CD4-positive, alpha-beta T cell treated with Interferon gamma for 1 hour (primary cell): ENCODE measurements at regions not wholly inside any gene's neighbourhood (a gene's known extent, or its start where the extent isn't known, plus 50 kb on each side); places are given as distances from the start of the nearest gene placed in this dataset.

ENCODE experiments used
- DNase-seq: peaks from one replicate; pipeline ENCODE4 v3.0.0-alpha.2; 2020

DNA sequence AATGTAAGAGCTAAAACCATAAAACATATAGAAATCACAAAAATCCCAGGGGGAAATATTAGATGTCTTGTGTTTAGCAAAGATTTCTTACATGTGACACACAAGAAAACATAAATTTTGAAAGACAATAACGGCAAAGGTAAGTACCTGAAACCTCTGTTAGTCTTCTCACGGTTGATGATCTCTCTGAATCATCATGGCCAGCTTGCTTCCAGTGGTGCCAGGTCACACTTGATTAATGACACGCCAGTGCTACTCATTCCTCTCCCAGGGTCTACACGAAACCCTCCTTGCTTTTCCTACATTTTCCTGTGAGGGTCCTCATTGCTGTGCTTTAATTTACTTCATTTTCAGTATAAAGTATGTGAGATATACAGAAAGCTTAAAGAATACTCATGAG is 114.4 kb upstream of the PARP11 start:
- DNase-seq: no peak

DNA sequence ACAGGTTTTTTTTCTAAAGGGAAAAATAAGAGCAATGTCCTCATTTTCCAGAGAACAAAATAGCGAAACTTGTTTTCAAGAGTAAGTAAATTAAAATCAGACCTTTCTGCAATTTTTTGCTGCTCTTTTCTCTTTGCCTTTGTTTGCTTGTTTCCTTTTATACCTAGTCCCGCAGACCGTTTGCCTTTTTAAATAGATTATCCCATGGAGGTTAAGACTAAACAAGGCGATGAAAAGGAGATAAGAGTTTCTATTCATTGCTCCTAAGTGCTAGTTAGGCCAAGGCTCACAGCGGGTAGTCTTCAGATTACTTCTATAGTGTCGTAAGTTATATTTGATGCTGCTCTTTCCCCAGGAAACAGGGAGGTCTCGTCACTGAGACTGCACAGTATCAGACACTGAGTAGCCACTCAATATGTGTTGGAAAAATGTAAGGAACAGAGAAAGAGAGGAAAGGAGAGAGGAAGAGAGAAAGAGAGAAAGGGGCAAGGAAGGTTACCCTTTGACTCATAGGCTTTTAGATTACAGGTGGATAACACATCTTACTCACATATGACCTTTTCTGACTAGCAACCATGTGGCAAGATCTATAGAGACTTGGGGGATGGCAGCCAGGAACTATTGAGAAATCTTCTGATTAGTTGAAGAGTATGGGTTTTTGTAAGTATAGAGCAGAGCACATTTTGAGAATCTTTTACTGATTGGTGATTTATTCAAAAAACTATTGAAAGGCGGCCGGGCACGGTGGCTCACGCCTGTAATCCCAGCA is 107.5 kb upstream of the PARP11 start:
- no peak for DNase-seq

DNA sequence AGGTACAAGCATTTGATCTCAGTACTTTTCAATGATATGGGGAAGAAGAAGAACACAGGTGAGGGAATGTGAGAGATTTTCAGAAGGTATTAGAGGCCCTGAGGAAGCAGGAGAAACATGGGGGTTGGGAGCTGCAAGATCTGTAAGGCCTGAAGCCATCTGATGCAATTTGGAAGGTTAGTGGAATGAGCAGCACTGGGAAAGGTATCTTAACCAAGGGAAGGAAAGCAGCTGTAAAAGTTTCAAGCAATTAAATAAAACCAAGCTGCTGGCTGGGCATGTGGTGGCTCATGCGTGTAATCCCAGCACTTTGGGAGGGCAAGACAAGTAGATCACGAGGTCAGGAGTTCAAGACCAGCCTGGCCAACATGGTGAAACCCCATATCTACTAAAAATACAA is 104.4 kb upstream of the PARP11 start:
- DNase-seq: no peak

DNA sequence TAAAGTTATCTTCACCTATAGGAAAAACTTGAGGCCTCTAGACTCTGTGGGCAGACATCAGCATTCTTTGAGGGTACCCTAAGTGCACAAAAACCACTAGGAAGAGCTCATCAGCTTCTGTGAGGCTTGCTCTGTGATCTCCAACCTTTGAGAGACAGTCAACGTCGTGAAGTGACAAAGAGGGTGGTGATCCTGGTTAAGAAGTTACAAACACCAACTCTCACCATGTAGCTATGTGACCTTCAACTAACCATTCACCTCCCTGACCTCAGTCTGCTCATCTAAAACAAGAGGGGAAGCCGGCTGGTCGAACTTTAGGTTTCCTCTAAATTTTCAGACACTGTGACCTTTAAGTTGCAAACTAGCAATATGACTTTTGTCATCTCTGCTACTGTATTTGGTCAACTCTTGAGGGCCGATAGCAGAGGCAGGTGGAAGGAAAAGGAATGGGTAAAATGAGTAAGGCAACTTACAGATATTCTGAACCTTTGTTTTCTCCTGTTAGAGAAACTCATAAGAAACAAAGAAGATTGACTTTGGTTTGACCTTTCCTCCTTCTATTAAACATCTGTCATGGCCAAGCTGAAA is 103.2 kb upstream of the PARP11 start:
- no peak for DNase-seq

DNA sequence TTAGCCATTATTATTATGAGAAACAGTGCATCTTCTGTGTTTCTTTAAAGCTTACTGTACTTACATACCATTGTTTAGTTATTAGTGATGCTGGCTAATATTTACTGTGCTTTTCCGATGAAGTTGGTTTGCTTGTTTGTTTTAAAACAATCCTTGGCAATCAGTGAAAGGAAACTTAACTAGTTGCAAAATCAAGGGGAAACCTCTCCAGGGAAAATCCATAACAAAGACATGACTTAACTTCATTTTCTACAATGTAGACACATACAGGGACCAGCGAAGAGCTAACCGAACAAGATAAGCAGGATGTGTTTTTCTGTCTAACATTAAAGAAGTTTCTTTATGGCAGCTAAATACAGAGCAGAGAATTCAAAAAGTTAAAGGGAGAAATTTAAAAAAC is 102.5 kb upstream of the PARP11 start:
- DNase-seq: no peak

DNA sequence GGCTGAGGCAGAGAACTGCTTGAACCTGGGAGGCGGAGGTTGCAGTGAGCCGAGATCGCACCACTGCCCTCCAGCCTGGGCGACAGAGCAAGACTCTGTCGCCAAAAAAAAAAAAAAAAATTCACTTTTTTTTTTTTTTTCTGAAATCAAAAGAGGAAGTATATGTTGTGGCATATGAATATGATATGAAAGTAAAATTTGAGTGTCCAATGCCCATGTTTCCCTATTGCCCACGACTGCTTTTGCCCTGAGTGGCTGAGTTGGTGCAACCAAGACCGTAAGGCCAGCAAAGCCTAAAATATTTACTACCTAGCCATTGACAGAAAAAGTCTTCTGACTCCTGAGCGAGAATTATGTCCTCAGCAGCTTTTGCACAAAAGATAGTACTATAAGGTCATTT is 101.7 kb upstream of the PARP11 start:
- DNase-seq: no peak

DNA sequence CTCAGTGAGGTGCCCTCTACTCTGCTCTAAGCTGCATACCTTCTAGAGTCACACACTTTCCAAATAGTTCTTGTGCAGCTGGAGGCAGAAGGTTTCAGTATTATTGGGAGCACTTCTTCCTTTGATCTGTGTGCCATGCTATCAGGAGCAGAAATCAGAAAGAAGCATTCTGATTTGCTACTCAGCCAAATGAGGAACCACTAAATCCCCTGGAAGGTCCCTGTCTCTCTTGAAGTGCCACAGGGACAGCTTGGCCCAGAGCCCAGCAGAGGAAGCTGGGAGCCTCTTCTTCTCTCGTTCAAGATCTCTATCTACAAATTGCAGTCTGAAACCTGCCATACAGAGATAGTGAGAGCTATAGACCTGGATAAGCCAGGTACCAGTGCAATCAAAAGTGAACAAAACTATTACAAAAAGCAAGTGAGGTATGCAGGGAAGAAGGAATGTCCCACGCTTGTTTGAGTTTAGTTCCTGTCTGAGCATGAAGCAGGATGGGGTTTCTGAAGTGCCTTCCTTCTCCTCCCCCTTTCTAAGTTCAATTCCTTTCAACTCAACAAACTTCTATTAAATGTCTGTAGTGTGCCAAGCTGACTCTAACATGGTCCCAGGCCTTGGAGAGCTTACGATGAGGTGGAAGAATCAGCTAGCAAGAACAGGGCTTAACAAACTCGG is 100.9 kb upstream of the PARP11 start:
- DNase-seq: no peak

DNA sequence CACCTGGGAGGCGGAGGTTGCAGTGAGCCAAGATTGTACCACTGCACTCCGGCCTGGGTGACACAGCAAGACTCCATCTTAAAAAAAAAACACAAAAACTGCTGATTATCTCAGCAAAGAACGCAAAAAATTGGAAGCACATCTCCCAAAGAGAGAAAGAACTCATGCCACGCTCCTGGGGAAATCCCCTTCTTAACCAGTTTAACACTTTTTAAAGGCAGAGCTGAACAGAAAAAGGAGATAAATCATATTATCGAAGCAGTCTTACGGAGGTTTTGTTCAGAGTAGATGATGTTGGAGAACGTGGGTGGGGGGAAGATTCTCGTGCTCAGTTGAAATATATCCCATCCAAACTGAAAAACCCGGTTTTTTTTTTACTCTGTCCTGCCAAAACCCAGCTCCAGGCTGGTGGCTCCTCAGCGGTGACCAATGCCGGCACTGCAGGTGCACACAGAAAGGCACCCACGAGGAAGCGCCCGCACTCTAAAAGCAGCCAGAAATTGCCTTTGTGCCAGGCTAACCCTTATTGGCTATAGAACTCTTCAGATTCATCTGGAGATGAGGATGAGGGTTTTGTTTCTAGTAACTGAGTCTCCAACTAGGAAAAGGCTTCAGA is 100.2 kb upstream of the PARP11 start:
- DNase-seq: no peak

DNA sequence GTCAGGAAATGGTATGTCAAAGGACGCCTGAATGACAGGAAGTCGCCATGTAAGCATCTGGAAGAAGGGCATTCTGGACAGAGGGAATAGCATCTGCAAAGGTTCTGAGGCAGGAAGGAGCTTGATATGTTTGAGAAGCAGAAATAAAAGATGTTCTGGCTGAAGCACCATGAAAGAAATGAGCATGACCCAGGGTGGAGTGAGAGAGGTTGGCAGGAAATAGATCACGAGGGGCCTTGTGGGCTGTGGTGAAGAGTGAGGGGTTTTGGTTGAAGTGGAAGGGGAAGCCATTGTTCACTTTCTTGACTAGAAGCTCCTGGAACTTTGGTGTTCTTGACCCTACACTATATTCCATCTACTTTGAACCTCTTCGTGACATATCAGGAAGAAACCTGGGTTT is 99.4 kb upstream of the PARP11 start:
- DNase-seq: peak; percentile 15

DNA sequence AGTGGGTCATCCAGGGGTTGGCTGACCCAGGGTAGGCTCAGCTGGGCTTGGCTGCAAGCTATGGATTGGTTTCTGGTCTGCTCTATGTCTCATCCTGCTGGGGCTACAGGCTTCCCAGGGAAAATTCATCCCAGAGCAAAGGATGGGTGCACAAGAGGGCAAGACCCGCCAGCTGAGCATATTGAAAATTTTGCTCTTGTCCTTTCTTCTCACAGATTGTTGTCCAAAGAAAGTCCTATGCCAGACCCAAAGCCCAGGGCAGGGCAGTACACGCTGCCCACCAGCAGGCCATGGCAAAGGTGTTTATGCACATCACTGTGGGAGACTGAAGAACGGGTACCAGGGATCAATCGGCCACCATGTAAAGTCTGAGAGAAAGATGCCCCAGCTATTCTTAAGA is 95.3 kb upstream of the PARP11 start:
- DNase-seq: no peak

DNA sequence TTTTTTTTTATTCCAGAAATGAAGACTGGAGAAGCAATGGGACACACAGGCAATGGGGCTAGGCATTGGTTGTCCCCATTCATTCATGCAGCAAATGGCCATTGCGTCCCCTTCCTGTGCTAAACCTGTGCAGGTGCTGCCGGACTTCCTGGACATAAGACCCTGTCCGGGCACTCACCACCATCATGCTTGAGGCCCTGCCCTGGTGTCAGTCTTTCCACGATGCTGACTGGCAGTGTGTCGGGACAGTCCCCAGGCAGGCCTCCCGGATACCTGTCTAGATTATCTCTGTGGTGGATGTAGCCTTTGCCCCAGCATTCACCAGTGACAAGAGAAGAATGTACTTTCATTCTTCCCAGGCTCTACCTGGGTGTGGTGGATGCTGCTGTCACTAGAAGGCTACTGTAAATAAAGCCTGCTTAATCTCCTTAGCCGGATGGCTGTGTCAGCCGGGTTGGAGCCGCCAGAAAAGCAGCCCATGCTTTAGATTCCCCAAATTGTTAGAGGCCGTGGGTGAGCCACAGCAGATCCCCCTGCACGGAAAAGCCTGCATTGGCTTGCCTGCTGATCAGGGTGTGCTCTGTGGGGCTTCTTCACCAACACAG is 94.5 kb upstream of the PARP11 start:
- DNase-seq: no peak

DNA sequence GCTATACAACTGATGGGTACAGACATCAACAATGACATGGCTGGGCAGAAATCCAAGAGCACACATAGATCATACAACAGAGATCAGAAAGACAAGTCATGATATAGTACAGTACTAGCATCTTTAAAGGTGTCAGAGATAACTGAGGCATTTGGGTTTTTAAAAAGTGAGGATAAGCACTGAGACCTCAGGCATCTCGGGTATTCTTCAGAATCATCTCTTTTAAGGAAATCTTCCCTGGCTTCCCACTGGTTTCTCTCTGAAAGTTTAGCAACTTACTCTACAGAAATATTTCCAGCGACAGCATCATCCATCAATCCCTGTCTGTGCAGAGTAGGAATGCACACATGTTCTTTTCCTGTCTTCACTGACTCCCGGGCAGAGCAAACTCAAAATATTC is 93.2 kb upstream of the PARP11 start:
- DNase-seq: no peak

DNA sequence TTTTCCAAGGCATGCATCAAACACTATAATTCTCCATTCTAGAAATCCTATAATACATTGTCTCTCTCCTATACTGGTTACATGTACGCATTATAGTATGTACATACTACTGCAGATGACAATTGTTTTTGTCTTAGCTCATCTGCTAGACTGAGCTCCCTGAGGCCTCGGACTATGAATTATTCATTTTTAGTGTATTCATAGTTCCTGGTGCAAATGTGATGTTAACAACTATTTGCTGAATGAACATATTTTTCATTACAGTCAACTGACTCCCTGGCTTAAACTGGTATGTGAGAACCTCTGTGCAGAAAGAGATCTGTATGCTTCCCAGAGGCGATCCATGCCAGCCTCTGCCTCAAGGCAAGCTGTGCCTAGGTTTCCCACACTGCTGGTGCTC is 91.8 kb upstream of the PARP11 start:
- no peak for DNase-seq

DNA sequence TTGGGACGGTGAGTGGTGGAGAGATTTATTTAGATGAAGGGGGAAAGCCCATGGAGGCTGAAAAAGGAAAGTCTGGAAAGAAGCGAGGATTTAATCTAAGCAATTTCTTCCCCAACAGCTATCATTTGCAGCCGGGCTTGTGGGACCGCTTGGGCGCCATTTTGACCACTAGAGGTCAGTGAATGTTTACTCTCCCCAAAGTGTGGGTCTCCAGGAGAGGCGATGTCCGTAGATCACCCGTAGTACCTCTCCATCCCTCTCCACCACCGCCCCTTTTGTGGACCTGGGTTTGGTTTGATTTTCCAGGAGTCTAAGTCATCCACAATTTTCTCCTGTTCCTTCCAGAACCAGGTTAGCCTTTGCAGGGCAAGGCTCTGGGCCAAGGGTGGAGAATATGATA is 91.2 kb upstream of the PARP11 start:
- no peak for DNase-seq

DNA sequence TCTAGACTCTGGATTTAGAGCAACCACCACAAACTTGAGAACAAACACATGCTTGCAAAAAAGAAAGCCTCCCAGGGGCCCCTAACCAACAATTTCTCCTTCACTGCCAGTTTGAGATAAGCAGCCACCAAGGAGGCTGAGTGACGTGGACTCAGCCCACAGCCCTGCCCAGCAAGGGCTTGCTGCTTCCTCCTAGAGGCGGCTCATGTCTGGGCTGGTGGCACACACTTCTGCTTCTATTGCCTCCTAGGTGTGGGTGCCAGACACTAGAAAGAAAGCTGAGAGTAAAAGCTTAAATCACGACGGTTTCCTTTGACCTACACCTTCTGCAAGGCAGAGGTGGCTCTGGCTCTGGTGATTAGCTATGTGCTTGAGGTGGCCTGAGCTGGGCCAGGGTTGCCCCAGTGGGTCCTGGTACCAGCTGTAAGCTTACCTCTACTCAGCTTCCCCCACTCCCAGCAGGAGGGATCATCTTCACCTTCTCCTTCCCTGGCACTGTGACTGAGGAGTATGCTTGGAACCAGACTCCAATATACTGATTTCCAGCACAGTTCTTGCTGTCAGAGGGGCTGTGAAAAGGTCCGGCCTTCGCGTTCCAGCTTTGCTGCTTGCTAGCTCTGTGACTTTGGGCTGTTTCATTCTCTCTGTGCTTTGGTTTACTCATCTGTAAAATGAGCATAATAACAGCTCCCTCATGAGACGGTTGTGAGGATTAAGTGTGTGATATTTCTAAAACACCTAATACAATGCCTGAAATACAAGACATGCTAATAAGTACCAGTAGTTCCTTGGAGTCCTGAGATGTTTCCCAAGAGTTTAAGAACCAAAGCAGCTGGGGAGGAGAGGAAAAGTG is 89.7 kb upstream of the PARP11 start:
- DNase-seq: peak; percentile 87

DNA sequence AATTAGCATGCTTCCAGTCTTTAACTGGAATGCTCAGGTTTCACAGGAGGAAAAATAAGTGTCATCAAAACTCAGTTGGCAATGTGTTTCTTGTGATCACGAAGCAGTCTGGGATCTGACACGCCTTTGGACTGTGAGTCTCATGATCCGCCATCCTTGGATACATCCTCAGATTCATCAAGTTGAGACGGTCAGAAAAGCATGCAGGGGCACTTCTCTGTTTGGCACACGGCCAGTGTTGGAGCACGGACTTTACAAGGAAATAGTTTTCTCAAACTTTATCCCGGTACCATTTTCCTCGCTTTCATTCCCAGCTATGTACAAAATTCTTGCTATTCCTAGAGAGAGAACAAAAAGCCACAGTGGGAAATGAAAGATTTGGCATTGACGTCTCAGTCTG is 88.4 kb upstream of the PARP11 start:
- DNase-seq: no peak

DNA sequence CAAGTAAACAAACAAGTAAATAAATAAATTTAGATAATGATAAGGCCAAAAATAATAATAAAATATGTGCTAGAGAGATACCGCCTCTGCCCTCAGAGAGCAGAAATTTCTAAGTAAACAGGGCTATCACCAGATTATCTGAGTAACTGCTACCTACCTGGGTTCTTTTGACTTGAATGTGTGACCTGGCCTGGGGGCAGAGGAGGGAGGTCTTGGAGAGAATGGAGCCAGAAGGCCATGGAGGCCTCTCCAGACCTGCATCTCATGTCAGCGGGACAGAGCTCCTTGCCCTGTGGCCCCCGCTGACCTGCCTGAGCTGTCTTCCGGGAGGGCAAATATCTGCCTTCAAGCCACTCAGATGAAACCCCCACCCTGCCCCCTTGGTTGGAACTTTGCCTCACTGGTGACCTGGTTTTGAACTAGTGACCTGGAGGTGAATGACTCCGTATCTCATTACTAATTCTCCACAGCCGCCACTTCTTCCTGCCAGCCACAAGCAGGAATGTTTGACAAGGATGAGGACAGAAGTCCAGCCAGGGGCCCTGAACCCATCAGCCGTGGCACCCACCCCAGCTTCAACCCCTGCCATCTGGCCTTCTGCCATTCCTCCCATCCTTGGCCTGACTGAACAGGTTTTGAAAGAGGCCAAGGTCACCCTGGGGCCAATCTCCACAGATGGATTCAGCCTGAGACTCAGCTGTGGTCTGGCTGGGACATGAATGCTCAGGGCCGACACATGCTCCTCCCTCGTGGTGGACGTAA is 86.8 kb upstream of the PARP11 start:
- no peak for DNase-seq

DNA sequence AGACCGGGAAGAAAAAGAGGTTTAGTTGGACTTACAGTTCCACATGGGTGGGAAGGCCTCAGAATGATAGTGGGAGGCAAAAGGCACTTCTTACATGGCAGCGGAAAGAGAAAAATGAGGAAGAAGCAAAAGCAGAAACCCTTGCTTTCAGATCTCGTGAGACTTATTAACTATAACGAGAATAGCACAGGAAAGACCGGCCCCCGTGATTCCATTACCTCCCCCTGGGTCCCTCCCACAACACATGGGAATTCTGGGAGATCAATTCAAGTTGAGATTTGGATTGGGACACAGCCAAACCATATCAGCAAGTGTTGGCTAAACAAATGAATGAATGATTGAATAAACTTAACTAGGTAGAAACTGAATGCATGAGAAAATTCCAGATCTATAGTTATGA is 85.3 kb upstream of the PARP11 start:
- no peak for DNase-seq

DNA sequence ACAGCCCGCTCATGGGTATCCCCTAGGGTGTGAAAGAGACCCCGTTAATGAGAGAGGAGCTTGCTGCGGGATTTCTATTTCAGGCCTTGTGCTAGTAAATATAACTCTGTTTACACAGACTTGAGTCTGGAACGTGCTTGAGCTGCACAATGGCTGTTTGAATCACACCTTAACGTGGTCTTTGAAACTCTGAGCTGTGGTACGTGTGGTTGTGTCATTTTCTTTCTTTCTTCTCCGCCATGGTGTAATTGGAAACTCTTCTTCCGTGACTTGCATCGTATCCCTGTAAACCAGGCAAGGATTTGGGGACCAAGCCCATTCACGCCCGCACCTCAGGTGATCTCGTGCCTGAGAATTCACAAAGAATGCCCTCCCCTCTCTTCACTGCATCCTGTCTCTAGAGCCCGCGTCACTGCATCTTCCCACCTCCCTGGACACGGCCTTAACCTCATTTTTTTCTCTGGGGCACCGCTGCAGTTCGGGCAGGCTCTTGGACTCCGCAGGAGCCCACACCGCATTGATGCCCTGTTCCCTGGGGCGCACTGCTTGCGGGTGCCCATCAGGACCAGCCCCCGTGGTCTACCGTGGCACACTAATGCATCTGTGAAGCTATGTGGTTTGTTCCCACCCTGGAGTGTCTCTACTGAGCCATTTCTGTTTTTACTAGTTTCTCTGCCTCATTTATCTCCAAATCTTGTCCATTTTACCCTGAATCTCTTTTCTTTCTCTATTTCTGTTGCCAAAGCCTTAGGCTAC is 78.4 kb upstream of the PARP11 start:
- no peak for DNase-seq

DNA sequence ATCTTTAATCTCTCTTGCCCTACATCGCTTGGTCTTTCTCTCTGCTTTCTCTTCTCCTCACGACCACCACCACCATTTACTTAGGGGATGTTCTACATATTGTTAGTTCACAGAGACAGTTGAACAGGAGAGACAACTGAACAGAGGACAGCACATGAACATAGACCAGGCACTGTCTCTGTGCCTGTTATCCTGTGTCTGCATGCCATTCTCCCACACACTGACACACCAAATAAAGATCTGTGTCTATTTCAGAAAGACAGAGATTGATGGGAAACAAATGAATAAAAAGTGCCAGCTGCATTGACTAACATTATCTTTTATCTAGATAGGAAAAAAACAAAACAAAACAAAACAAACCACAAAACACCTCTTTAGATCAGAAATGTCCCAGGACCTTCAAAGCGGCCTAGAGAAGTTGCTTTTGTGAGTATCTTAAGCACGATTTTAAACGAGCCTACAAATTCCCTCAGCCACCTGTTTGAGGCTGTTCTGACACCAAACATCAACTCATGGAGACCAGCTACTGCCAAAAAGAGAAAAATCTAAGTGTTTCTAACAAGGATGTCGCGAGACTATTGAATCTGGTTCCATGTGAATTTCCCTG is 77.6 kb upstream of the PARP11 start:
- no peak for DNase-seq

DNA sequence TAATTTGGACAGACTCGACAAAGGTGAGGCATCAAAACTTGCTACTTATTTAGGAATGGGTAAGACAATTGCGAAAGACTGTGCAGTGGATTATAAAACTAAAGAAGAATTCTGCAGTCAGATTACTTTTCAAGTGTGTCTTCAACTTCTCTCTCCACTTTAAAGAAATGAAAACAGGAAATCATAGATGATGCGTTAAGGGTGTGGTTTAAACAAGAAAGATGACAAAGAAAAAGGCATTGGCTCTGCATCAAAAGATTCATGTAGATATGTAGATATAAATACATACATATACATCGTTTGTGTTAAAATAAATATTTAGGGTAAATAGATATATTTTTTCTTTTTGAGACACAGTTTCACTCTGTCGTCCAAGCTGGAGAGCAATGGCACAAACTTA is 74.6 kb upstream of the PARP11 start:
- no peak for DNase-seq
